ENCODE measurements at regions not wholly inside any gene's neighbourhood (a gene's known extent, or its start where the extent isn't known, plus 50 kb on each side); places are given as distances from the start of the nearest gene placed in this dataset.
"Not testable (repeated sequence)": the region's sequence is repeated elsewhere in the genome, so short reads cannot be mapped to it uniquely, and the experiment has no call there.

GRCh38 chr20:43383026-43383795 is 74.5 kb upstream of the SRSF6 start:
- H3K4me3 ChIP-seq: no peak overlapping the region
- H3K36me3 ChIP-seq: no peaks in the 10 kb centered on the region
- no peaks in the 10 kb centered on the region for H3K9me3 ChIP-seq
- peak overlapping the region in 6 of 10 donors; percentile 10 to 64 (median 47) for H3K27ac ChIP-seq
- TF ChIP-seq CTCF (IDR thresholded peaks at IDR 0.05): no peak
- WGBS, 2 donors: 44 to 53% methylated on average over 8 of the region's 8 CpGs
- DNase-seq: peak; percentile 30 to 31
- H3K4me1 ChIP-seq: peaks cover 0 to 4% (median 0%) of the 10 kb centered on the region in 9 donors
- peaks cover 0 to 12% (median 4%) of the 10 kb centered on the region in 7 donors for H3K27me3 ChIP-seq
- ATAC-seq: peak; percentile 38 to 91 (median 78)
- intact Hi-C loops (cut with DNase I): no loop called here

GRCh38 chr20:43382135-43382534 is 75.6 kb upstream of the SRSF6 start:
- DNase-seq; H3K36me3 ChIP-seq; H3K4me3 ChIP-seq; ATAC-seq; H3K27ac ChIP-seq; H3K4me1 ChIP-seq; H3K9me3 ChIP-seq; intact Hi-C loops (cut with DNase I): not testable (repeated sequence)
- H3K27me3 ChIP-seq: peaks cover 0 to 12% (median 4%) of the 10 kb centered on the region in 7 donors
- WGBS, 2 donors: 73 to 76% methylated on average over 6 of the region's 6 CpGs

- H3K27ac ChIP-seq; DNase-seq; ATAC-seq; H3K4me1 ChIP-seq; H3K36me3 ChIP-seq; H3K9me3 ChIP-seq; intact Hi-C loops (cut with DNase I); H3K4me3 ChIP-seq: not testable (repeated sequence)
- WGBS, 2 donors: 73 to 82% methylated on average over 9 of the region's 9 CpGs
- H3K27me3 ChIP-seq: peaks cover 0 to 15% (median 4%) of the 10 kb centered on the region in 7 donors
Measured at GRCh38 chr20:43381533-43381932, 76.2 kb upstream of the SRSF6 start.

GRCh38 chr20:43379239-43379917 is 78.3 kb upstream of the SRSF6 start:
- 84 to 85% methylated on average over 4 of the region's 4 CpGs for WGBS, 2 donors
- no peaks in the 10 kb centered on the region for H3K36me3 ChIP-seq
- peak in 1 of 8 donors; percentile 51 for ATAC-seq
- peaks cover 0 to 4% (median 0%) of the 10 kb centered on the region in 9 donors for H3K4me1 ChIP-seq
- TF ChIP-seq CTCF (IDR thresholded peaks at IDR 0.05): no peak
- H3K9me3 ChIP-seq: no peaks in the 10 kb centered on the region
- H3K4me3 ChIP-seq: no peak overlapping the region
- intact Hi-C loops (cut with DNase I): no loop called here
- DNase-seq: no peak
- H3K27me3 ChIP-seq: peaks cover 0 to 10% (median 0%) of the 10 kb centered on the region in 7 donors
- peak overlapping the region in 1 of 10 donors; percentile 10 for H3K27ac ChIP-seq

- H3K27me3 ChIP-seq: peaks cover 0 to 6% (median 0%) of the 10 kb centered on the region in 7 donors
- ATAC-seq: no peak
- H3K36me3 ChIP-seq: no peaks in the 10 kb centered on the region
- no peak overlapping the region for H3K27ac ChIP-seq
- no peaks in the 10 kb centered on the region for H3K9me3 ChIP-seq
- H3K4me3 ChIP-seq: no peak overlapping the region
- DNase-seq: no peak
- intact Hi-C loops (cut with DNase I): no loop called here
- TF ChIP-seq CTCF (IDR thresholded peaks at IDR 0.05): no peak
- 72 to 84% methylated on average over 2 of the region's 2 CpGs for WGBS, 2 donors
- H3K4me1 ChIP-seq: no peaks in the 10 kb centered on the region
Measured at GRCh38 chr20:43376831-43377230, 80.9 kb upstream of the SRSF6 start.

Measured in heart right ventricle (tissue), 16 donors.